ENCODE measurements at regions not wholly inside any gene's neighbourhood (a gene's known extent, or its start where the extent isn't known, plus 50 kb on each side); places are given as distances from the start of the nearest gene placed in this dataset.
"Not testable (repeated sequence)": the region's sequence is repeated elsewhere in the genome, so short reads cannot be mapped to it uniquely, and the experiment has no call there.

GRCh38 chr11:33527738-33528137, 172.9 kb downstream of the C11orf91 start:
- DNase-seq (ENCODE audit: low spot score): not testable (repeated sequence)

- DNase-seq (ENCODE audit: low spot score): no peak
Measured at GRCh38 chr11:33525789-33526188, 174.8 kb downstream of the C11orf91 start.

GRCh38 chr11:33521384-33521783, 179.2 kb downstream of the C11orf91 start:
- DNase-seq (ENCODE audit: low spot score): no peak

GRCh38 chr11:33520112-33520511, 180.5 kb downstream of the C11orf91 start:
- no peak for DNase-seq (ENCODE audit: low spot score)

GRCh38 chr11:33515347-33515746, 185.3 kb downstream of the C11orf91 start:
- no peak for DNase-seq (ENCODE audit: low spot score)

- no peak for DNase-seq (ENCODE audit: low spot score)
Measured at GRCh38 chr11:33514079-33514925, 186.3 kb downstream of the C11orf91 start.

- no peak for DNase-seq (ENCODE audit: low spot score)
Measured at GRCh38 chr11:33509632-33510031, 191.0 kb downstream of the C11orf91 start.

GRCh38 chr11:33507967-33508366, 192.7 kb downstream of the C11orf91 start:
- no peak for DNase-seq (ENCODE audit: low spot score)

- no peak for DNase-seq (ENCODE audit: low spot score)
Measured at GRCh38 chr11:33507356-33507755, 193.3 kb downstream of the C11orf91 start.

- DNase-seq (ENCODE audit: low spot score): no peak
Measured at GRCh38 chr11:33505093-33505492, 195.5 kb downstream of the C11orf91 start.

GRCh38 chr11:33500861-33501479, 199.7 kb downstream of the C11orf91 start:
- DNase-seq (ENCODE audit: low spot score): no peak

- no peak for DNase-seq (ENCODE audit: low spot score)
Measured at GRCh38 chr11:33500332-33500731, 200.3 kb downstream of the C11orf91 start.

GRCh38 chr11:33492596-33492995, 208.0 kb downstream of the C11orf91 start:
- DNase-seq (ENCODE audit: low spot score): no peak

- DNase-seq (ENCODE audit: low spot score): no peak
Measured at GRCh38 chr11:33490842-33491370, 209.7 kb downstream of the C11orf91 start.

GRCh38 chr11:33488971-33489370, 211.7 kb downstream of the C11orf91 start:
- DNase-seq (ENCODE audit: low spot score): no peak

GRCh38 chr11:33480626-33481025, 220.0 kb downstream of the C11orf91 start:
- DNase-seq (ENCODE audit: low spot score): no peak

- no peak for DNase-seq (ENCODE audit: low spot score)
Measured at GRCh38 chr11:33479231-33479630, 221.4 kb downstream of the C11orf91 start.

- no peak for DNase-seq (ENCODE audit: low spot score)
Measured at GRCh38 chr11:33478111-33478573, 221.0 kb downstream of the HIPK3 start.

- no peak for DNase-seq (ENCODE audit: low spot score)
Measured at GRCh38 chr11:33476945-33477606, 219.9 kb downstream of the HIPK3 start.

GRCh38 chr11:33475993-33476392, 218.8 kb downstream of the HIPK3 start:
- no peak for DNase-seq (ENCODE audit: low spot score)

GRCh38 chr11:33474866-33475265, 217.7 kb downstream of the HIPK3 start:
- no peak for DNase-seq (ENCODE audit: low spot score)

GRCh38 chr11:33471541-33471940, 214.4 kb downstream of the HIPK3 start:
- no peak for DNase-seq (ENCODE audit: low spot score)

- DNase-seq (ENCODE audit: low spot score): no peak
Measured at GRCh38 chr11:33467966-33468365, 210.8 kb downstream of the HIPK3 start.

All from germinal center (tissue), 1 donor.